Stimulated activated CD8-positive, alpha-beta memory T cell treated with anti-CD3 and anti-CD28 coated beads, Interleukin-15, amount 100 ng/mL, for 48 hours (primary cell): ENCODE measurements at regions not wholly inside any gene's neighbourhood (a gene's known extent, or its start where the extent isn't known, plus 50 kb on each side); places are given as distances from the start of the nearest gene placed in this dataset.

Experiments
- DNase-seq, 2 donors: peaks; one replicate each; pipeline ENCODE4 v3.0.0-alpha.2; 2020; ENCODE audit warnings: low read depth in 2 of 2

DNA sequence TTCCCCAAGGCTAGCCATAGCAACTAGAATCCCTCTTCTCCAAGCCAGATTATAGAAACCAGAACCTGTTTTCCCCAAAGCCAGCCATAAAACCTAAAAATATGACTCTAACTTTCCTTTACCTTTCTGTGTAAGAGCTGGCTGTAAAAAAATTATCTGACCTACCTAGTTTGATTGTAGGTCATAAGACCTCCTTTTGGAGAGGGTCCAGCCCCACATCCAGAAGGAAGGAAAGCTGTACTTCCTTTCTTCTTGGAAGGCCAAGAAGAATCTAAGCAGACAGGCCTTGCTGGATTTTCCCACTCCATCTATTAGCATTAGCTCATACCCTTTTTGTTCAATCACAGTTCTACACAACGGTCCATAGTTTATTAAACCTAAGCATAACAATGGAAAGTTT is 1006.3 kb downstream of the SORCS3 start:
- DNase-seq, result no peak

GRCh38 chr10:105644978-105645377 is 1003.9 kb downstream of the SORCS3 start:
- DNase-seq, result no peak

DNA sequence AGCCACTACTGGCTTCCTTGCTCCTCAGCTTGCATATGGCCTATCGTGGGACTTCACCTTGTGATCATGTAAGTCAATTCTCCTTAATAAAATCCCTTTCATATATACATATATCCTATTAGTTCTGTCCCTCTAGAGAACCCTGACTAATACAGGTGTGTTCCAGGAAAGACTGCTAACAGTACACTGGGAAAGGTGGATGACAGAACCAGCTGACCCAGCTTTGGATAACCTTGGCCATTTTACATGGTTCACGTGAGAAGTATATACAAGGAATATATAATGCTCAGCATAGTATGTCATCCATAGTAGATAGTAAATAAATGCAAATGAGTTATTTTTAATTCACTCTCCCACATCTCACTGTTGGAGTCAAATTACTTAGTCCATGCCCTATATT is 1003.5 kb downstream of the SORCS3 start:
- no peak for DNase-seq

GRCh38 chr10:105644091-105644490 is 1003.0 kb downstream of the SORCS3 start:
- no peak for DNase-seq

DNA sequence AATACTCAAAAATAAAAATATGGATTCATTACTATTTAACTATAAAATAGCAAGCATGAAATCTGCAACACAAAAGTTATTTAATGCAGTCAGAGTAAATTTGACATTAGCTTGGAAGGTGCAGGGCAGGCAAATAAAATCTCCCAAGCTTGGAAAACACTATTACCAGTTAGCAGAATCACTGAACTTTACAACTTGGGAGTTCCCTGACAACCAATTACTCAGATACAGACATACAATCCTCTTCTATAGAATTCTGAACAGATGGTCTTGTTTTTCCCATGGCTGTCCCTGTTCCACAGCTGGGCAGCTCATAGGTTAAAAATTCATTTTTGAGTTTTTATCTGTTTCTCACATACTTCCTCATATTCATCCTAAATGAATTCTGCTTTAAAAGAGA is 1002.6 kb downstream of the SORCS3 start:
- no peak for DNase-seq

DNA sequence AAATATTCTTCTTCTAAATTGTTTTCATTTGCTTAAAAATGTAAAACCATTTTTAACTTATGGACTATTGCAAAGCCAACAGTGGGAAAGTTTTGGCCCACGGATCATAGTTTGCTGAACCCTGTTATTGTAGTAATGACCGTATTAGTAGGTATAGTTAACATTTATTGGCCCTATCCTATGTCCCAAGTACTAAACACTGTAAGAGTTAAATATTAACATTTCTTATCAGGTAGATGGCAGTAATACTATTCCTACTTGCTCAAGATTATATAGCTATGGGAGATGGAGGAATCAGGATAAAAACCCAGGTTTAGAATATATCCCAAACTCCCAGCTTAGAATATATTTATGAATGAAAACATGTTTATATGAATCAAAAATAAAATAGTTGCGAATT is 993.2 kb downstream of the SORCS3 start:
- DNase-seq, result no peak

- no peak for DNase-seq
Measured at GRCh38 chr10:105615715-105616365, 974.8 kb downstream of the SORCS3 start.

- DNase-seq, result no peak
Measured at GRCh38 chr10:105611244-105611798, 970.2 kb downstream of the SORCS3 start.

GRCh38 chr10:105609451-105609850 is 968.4 kb downstream of the SORCS3 start:
- no peak for DNase-seq

GRCh38 chr10:105605918-105606317 is 964.8 kb downstream of the SORCS3 start:
- no peak for DNase-seq

- no peak for DNase-seq
Measured at GRCh38 chr10:105605104-105605503, 964.0 kb downstream of the SORCS3 start.

DNA sequence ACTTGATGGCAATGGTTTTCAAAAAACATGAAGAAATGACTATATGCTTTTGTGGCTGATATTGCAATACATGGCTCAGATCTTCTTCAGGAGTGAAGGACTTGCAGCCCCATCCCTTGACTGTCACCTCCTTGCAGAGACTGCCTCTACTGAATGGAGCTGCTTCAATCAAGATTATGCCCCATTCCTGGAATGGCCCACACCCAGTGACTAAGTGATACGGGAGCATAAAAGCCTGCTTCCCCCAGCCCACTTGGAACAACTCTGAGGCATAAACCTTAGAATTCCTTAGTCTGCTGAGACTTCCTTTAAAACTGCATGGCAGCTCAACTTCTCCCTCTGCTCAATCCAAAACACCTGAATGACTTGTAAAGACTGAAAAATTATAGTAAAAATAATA is 957.1 kb downstream of the SORCS3 start:
- no peak for DNase-seq

DNA sequence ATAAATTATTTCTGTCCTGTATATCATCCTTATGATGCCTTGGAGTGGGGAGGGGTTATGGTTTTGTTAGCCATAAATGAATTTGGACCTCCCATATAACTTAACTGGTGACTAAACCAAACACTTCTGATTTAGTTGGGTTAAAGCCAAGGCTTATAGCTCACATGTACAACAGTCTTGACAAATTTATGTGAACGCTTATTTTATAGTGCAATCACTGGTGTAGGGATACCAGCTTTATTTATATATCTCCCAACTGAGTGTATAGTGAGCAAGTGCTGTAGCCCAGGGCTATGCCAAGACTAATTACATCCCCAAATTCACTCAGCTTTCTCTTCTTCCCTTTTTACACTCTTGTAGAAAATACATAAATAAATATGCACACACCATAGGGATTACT is 956.2 kb downstream of the SORCS3 start:
- DNase-seq, result no peak

- DNase-seq, result no peak
Measured at GRCh38 chr10:105596749-105597148, 955.7 kb downstream of the SORCS3 start.

GRCh38 chr10:105594296-105594695 is 953.2 kb downstream of the SORCS3 start:
- DNase-seq, result no peak

DNA sequence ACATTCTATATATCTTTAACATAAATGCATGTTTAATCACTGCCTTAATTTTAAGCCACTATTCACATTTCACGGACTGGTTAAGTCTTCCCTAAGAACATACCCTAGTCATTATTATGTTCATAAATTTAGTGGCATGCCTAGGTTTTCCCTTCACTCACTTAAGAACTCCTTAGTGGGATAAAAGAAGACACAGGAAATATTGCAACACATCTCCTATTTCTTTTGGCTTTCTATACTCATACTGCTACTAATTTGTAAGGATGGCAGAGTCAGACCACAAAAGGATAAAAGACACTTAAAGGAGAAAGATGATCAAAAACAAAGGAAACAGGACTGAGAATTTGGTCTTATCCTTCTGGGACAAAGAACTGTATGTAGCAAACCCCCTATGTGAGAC is 951.4 kb downstream of the SORCS3 start:
- no peak for DNase-seq

- no peak for DNase-seq
Measured at GRCh38 chr10:105586451-105587098, 945.5 kb downstream of the SORCS3 start.

DNA sequence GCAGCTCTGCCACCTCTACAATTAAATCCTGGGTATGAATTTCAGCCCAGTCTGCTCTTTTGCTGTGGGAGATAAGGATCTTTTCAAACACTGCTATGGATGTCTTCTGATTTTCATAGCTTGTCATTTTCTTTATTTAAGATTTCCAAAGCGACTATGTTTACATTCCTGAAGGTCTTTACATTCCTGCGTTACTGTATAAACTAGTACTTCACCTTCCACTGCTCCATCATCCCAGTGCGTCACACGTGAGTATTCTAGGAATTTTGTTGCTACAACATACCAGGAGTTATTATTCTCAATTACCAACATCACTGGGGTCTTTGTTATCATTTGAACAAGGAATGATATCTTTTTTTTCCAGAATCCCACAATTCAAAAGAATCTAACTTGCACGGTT is 944.7 kb downstream of the SORCS3 start:
- no peak for DNase-seq

DNA sequence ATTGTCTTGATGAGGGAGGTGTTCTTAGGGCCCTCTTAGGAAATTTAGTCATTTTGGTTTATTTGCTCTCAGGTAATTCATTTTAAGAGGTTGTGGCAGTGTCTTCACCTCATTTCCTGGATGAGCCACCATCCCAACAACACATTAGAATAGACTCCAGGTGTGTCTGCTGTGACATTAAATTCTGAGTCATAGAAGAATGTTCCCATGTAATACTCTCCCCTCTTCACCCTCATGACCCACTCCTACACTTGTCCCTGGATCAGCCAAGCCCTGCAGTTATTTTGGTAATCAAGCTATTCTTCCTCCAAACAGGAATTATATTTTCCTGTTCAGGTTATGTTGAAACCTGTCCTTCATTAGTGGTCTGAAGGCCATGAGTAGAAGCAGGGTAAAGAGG is 944.1 kb downstream of the SORCS3 start:
- no peak for DNase-seq

- no peak for DNase-seq
Measured at GRCh38 chr10:105579112-105579511, 938.0 kb downstream of the SORCS3 start.

- no peak for DNase-seq
Measured at GRCh38 chr10:105577865-105578607, 936.9 kb downstream of the SORCS3 start.

DNA sequence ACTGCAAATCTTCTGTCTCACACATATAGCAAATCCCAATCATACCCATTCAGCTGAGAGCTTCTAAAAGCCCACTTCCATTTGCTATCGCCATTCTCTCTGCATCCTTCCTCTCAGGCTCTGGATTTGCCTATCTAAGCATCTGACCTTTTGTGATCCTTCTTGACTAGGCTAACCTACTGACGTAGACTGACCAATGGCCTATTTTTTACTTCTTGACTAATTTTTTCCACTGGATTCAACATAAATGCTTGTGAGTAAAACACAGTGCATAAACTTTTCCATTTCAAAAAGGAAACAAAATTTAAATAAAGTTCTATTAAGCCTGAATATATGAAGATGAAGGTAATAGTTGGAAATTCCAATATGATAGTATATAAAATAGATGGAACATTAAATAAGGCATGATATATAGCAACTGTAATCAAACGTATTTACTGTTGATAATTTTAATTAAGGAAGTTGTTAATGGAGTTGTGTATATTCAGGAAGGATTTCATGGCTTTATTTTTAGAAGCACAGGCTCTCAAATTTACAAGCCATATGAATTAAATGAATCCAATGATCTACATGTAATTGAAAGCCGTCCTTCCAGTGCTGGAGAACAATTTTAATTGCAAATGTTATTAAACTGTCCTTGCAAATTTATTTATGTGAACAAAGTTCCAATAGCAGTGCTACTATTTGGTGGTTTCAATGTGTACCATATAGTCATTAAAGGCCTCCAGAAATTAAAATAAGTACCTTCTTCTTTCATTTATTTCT is 918.4 kb downstream of the SORCS3 start:
- no peak for DNase-seq
